GM12892 (cell line): ENCODE measurements at regions not wholly inside any gene's neighbourhood (a gene's known extent, or its start where the extent isn't known, plus 50 kb on each side); places are given as distances from the start of the nearest gene placed in this dataset.

Source experiments
- POLR2A ChIP-seq: IDR thresholded peaks from 2 replicates; pipeline ENCODE4 v1.6.1; 2011; ENCODE audit warnings: low read depth, low read length, control low read depth
- POLR2AphosphoS5 ChIP-seq: IDR thresholded peaks from 2 replicates; pipeline ENCODE4 v1.6.1; 2011; ENCODE audit warnings: low read depth, low read length, control low read depth
- TAF1 ChIP-seq: IDR thresholded peaks from 2 replicates; pipeline ENCODE4 v1.6.1; 2011; ENCODE audit warnings: low read depth, mild to moderate bottlenecking, control low read depth, low read length, borderline replicate concordance

DNA sequence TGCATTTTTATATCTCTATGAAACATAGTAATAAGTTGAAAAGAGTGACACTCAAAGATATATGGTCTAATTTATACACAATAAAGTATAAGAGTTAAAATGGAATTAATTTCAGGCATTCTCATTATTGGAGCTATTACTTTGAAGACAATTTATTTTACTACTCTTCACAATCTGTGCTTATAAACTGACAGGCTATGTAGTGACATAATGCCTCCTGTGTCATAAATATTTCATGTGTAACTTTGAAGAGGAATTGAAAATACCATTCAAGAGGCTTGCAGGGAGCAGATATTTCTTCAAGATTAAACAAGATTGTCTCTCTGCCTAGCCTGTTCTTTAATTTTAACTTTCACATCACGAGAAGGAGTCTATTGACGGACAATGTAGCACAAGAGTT is 1881.5 kb upstream of the PCDH20 start:
- TF ChIP-seq POLR2A: no peak
- no peak for TF ChIP-seq POLR2AphosphoS5
- TF ChIP-seq TAF1: no peak
